ENCODE measurements at regions not wholly inside any gene's neighbourhood (a gene's known extent, or its start where the extent isn't known, plus 50 kb on each side); places are given as distances from the start of the nearest gene placed in this dataset.

GRCh38 chr13:75129331-75129730, 352.6 kb downstream of the TBC1D4 start:
- POLR2A ChIA-PET: no interaction called here

More at GRCh38 chr13:75129331-75129730, 352.6 kb downstream of the TBC1D4 start:
- no peaks in the 10 kb centered on the region for H3K27me3 ChIP-seq (ENCODE audit: insufficient read depth)
- CTCF ChIA-PET: no interaction called here
- H3K4me2 ChIP-seq: no peak overlapping the region
- no peak overlapping the region for H2AFZ ChIP-seq (ENCODE audit: low read depth)
- DNase-seq: no peak
- H3K36me3 ChIP-seq (replicated peaks in 1 of 2; ENCODE audit: control insufficient read depth in 1 of 2, insufficient read depth in 2 of 2, low read length in 1 of 2): no peaks in the 10 kb centered on the region
- TF ChIP-seq, protein P1, sequence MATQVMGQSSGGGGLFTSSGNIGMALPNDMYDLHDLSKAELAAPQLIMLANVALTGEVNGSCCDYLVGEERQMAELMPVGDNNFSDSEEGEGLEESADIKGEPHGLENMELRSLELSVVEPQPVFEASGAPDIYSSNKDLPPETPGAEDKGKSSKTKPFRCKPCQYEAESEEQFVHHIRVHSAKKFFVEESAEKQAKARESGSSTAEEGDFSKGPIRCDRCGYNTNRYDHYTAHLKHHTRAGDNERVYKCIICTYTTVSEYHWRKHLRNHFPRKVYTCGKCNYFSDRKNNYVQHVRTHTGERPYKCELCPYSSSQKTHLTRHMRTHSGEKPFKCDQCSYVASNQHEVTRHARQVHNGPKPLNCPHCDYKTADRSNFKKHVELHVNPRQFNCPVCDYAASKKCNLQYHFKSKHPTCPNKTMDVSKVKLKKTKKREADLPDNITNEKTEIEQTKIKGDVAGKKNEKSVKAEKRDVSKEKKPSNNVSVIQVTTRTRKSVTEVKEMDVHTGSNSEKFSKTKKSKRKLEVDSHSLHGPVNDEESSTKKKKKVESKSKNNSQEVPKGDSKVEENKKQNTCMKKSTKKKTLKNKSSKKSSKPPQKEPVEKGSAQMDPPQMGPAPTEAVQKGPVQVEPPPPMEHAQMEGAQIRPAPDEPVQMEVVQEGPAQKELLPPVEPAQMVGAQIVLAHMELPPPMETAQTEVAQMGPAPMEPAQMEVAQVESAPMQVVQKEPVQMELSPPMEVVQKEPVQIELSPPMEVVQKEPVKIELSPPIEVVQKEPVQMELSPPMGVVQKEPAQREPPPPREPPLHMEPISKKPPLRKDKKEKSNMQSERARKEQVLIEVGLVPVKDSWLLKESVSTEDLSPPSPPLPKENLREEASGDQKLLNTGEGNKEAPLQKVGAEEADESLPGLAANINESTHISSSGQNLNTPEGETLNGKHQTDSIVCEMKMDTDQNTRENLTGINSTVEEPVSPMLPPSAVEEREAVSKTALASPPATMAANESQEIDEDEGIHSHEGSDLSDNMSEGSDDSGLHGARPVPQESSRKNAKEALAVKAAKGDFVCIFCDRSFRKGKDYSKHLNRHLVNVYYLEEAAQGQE (IDR thresholded peaks at IDR 0.05; ENCODE audit: low read depth, low read length): no peak
- no peak for TF ChIP-seq TCF12 (IDR thresholded peaks at IDR 0.05)
- TF ChIP-seq, protein P2, sequence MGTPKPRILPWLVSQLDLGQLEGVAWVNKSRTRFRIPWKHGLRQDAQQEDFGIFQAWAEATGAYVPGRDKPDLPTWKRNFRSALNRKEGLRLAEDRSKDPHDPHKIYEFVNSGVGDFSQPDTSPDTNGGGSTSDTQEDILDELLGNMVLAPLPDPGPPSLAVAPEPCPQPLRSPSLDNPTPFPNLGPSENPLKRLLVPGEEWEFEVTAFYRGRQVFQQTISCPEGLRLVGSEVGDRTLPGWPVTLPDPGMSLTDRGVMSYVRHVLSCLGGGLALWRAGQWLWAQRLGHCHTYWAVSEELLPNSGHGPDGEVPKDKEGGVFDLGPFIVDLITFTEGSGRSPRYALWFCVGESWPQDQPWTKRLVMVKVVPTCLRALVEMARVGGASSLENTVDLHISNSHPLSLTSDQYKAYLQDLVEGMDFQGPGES (IDR thresholded peaks at IDR 0.05; ENCODE audit: low read depth, low read length): no peak
- no peak for TF ChIP-seq RFX5 (IDR thresholded peaks at IDR 0.05; ENCODE audit: low read length)
- no peak for TF ChIP-seq JUND (IDR thresholded peaks at IDR 0.05)
- no peak for TF ChIP-seq TEAD4 (IDR thresholded peaks at IDR 0.05; ENCODE audit: borderline replicate concordance, insufficient read depth)
- no peak for TF ChIP-seq PBX3 (IDR thresholded peaks at IDR 0.05)
- TF ChIP-seq RXRA (IDR thresholded peaks at IDR 0.05; ENCODE audit: borderline replicate concordance, low read depth): no peak
- TF ChIP-seq YY1 (IDR thresholded peaks at IDR 0.05; ENCODE audit: low read depth): no peak
- TF ChIP-seq SIN3A (IDR thresholded peaks at IDR 0.05; ENCODE audit: borderline replicate concordance, low read depth, low read length): no peak
- TF ChIP-seq, protein P3, sequence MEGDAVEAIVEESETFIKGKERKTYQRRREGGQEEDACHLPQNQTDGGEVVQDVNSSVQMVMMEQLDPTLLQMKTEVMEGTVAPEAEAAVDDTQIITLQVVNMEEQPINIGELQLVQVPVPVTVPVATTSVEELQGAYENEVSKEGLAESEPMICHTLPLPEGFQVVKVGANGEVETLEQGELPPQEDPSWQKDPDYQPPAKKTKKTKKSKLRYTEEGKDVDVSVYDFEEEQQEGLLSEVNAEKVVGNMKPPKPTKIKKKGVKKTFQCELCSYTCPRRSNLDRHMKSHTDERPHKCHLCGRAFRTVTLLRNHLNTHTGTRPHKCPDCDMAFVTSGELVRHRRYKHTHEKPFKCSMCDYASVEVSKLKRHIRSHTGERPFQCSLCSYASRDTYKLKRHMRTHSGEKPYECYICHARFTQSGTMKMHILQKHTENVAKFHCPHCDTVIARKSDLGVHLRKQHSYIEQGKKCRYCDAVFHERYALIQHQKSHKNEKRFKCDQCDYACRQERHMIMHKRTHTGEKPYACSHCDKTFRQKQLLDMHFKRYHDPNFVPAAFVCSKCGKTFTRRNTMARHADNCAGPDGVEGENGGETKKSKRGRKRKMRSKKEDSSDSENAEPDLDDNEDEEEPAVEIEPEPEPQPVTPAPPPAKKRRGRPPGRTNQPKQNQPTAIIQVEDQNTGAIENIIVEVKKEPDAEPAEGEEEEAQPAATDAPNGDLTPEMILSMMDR (IDR thresholded peaks at IDR 0.05): no peak
- no peak for TF ChIP-seq NRF1 (IDR thresholded peaks at IDR 0.05; ENCODE audit: low read depth, low read length)
- no peak for TF ChIP-seq POLR2AphosphoS5 (IDR thresholded peaks at IDR 0.05; ENCODE audit: low read depth, low read length)
- no peak for TF ChIP-seq NFIC (IDR thresholded peaks at IDR 0.05; ENCODE audit: borderline replicate concordance)
- TF ChIP-seq RAD21 (IDR thresholded peaks at IDR 0.05; ENCODE audit: low read length): no peak
- no peak for TF ChIP-seq SMC3 (IDR thresholded peaks at IDR 0.05; ENCODE audit: low read depth, low read length)
- no peak for TF ChIP-seq FOXM1 (IDR thresholded peaks at IDR 0.05; ENCODE audit: low read depth)
- WGBS (ENCODE audit: low lambda C conversion rate): 50% methylated on average over 1 of the region's 1 CpG
- no peaks in the 10 kb centered on the region for H3K4me1 ChIP-seq (ENCODE audit: control insufficient read depth in 1 of 2, insufficient read depth in 2 of 2, low read depth in 1 of 2, low read length in 1 of 2)
- H3K27ac ChIP-seq (ENCODE audit: low read depth in 2 of 2, low read length in 1 of 2): no peak overlapping the region
- H3K4me3 ChIP-seq (ENCODE audit: low read depth in 2 of 2, low read length in 1 of 2): no peak overlapping the region
- no peaks in the 10 kb centered on the region for H3F3A ChIP-seq (replicated peaks; ENCODE audit: insufficient read depth)
- no peak overlapping the region for H3K9ac ChIP-seq
- no peaks in the 10 kb centered on the region for H3K79me2 ChIP-seq (ENCODE audit: insufficient read depth)
- no peaks in the 10 kb centered on the region for H3K9me2 ChIP-seq
- H4K20me1 ChIP-seq (ENCODE audit: insufficient read depth): no peaks in the 10 kb centered on the region
- H3K9me3 ChIP-seq: no peaks in the 10 kb centered on the region
